HEK293 (cell line): ENCODE measurements at regions not wholly inside any gene's neighbourhood (a gene's known extent, or its start where the extent isn't known, plus 50 kb on each side); places are given as distances from the start of the nearest gene placed in this dataset.

Experiments used
- SP2 ChIP-seq: fragments of 450-650 bp; formaldehyde crosslinking; IDR thresholded peaks from 2 replicates; pipeline ENCODE4 v1.5.1; 2016; ENCODE audit warnings: missing biosample characterization, missing genetic modification characterization
- ZBTB48 ChIP-seq: fragments of 450-650 bp; formaldehyde crosslinking; IDR thresholded peaks from 2 replicates; pipeline ENCODE4 v1.5.1; 2016; ENCODE audit warnings: missing biosample characterization, missing genetic modification characterization
- ZBTB7A ChIP-seq: fragments of 450-650 bp; formaldehyde crosslinking; IDR thresholded peaks from 2 replicates; pipeline ENCODE4 v1.5.1; 2016; ENCODE audit warnings: low read depth, missing biosample characterization, missing genetic modification characterization
- ZNF157 ChIP-seq: fragments of 450-650 bp; formaldehyde crosslinking; IDR thresholded peaks from 2 replicates; pipeline ENCODE4 v1.5.1; 2016; ENCODE audit warnings: missing biosample characterization, missing genetic modification characterization
- ZNF23 ChIP-seq: fragments of 450-650 bp; formaldehyde crosslinking; IDR thresholded peaks from 2 replicates; pipeline ENCODE4 v1.5.1; 2016; ENCODE audit warnings: missing biosample characterization, missing genetic modification characterization, borderline replicate concordance
- ZNF26 ChIP-seq: fragments of 450-650 bp; formaldehyde crosslinking; IDR thresholded peaks from 2 replicates; pipeline ENCODE4 v1.5.1; 2016; ENCODE audit warnings: missing biosample characterization, missing genetic modification characterization
- ZNF501 ChIP-seq: fragments of 450-650 bp; formaldehyde crosslinking; IDR thresholded peaks from 2 replicates; pipeline ENCODE4 v1.5.1; 2016; ENCODE audit warnings: missing biosample characterization, missing genetic modification characterization
- ZNF785 ChIP-seq: fragments of 450-650 bp; formaldehyde crosslinking; IDR thresholded peaks from 2 replicates; pipeline ENCODE4 v1.5.1; 2016; ENCODE audit warnings: missing biosample characterization, missing genetic modification characterization
- ZNF830 ChIP-seq: fragments of 450-650 bp; IDR thresholded peaks from 2 replicates; pipeline ENCODE4 v1.5.0; 2018; ENCODE audit warnings: missing biosample characterization, missing genetic modification characterization, low read depth, mild to moderate bottlenecking, moderate library complexity
- TF ChIP-seq, protein P1 (sequence below): fragments of 450-650 bp; formaldehyde crosslinking; IDR thresholded peaks from 2 replicates; pipeline ENCODE4 v1.5.1; 2016; ENCODE audit warnings: missing biosample characterization, missing genetic modification characterization
- TF ChIP-seq, protein P2 (sequence below): IDR thresholded peaks from 2 replicates; pipeline ENCODE4 v1.6.1; 2011; ENCODE audit warnings: mild to moderate bottlenecking, low read depth, low read length, borderline replicate concordance
- TF ChIP-seq, protein P3 (sequence below): fragments of 450-650 bp; formaldehyde crosslinking; IDR thresholded peaks from 2 replicates; pipeline ENCODE4 v1.5.1; 2016; ENCODE audit warnings: missing biosample characterization, missing genetic modification characterization

- TF ChIP-seq, protein P1, sequence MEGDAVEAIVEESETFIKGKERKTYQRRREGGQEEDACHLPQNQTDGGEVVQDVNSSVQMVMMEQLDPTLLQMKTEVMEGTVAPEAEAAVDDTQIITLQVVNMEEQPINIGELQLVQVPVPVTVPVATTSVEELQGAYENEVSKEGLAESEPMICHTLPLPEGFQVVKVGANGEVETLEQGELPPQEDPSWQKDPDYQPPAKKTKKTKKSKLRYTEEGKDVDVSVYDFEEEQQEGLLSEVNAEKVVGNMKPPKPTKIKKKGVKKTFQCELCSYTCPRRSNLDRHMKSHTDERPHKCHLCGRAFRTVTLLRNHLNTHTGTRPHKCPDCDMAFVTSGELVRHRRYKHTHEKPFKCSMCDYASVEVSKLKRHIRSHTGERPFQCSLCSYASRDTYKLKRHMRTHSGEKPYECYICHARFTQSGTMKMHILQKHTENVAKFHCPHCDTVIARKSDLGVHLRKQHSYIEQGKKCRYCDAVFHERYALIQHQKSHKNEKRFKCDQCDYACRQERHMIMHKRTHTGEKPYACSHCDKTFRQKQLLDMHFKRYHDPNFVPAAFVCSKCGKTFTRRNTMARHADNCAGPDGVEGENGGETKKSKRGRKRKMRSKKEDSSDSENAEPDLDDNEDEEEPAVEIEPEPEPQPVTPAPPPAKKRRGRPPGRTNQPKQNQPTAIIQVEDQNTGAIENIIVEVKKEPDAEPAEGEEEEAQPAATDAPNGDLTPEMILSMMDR, result no peak
- TF ChIP-seq ZBTB48 (no peak), ZNF501 (no peak), ZBTB7A (tag by site-specific recombination) (no peak), ZNF26 (no peak), ZNF23 (tag by site-specific recombination) (no peak), ZNF830 (tag by site-specific recombination) (no peak), SP2 (tag by site-specific recombination) (no peak), ZNF157 (tag by site-specific recombination) (no peak), ZNF785 (tag by site-specific recombination) (no peak)
- TF ChIP-seq, protein P2, sequence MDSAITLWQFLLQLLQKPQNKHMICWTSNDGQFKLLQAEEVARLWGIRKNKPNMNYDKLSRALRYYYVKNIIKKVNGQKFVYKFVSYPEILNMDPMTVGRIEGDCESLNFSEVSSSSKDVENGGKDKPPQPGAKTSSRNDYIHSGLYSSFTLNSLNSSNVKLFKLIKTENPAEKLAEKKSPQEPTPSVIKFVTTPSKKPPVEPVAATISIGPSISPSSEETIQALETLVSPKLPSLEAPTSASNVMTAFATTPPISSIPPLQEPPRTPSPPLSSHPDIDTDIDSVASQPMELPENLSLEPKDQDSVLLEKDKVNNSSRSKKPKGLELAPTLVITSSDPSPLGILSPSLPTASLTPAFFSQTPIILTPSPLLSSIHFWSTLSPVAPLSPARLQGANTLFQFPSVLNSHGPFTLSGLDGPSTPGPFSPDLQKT, result no peak
- TF ChIP-seq, protein P3, sequence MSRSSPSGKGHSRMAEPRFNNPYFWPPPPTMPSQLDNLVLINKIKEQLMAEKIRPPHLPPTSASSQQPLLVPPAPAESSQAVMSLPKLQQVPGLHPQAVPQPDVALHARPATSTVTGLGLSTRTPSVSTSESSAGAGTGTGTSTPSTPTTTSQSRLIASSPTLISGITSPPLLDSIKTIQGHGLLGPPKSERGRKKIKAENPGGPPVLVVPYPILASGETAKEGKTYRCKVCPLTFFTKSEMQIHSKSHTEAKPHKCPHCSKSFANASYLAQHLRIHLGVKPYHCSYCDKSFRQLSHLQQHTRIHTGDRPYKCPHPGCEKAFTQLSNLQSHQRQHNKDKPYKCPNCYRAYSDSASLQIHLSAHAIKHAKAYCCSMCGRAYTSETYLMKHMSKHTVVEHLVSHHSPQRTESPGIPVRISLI (tag by site-specific recombination), result no peak
Measured at GRCh38 chr14:99329711-99330315, 57.8 kb upstream of the BCL11B start.
